CD4-positive, alpha-beta T cell (primary cell): ENCODE measurements at regions not wholly inside any gene's neighbourhood (a gene's known extent, or its start where the extent isn't known, plus 50 kb on each side); places are given as distances from the start of the nearest gene placed in this dataset.

ENCODE experiments used
- ATAC-seq: fragments of 200-7000 bp; cut with Tn5 transposase; one replicate; pipeline ENCODE4 v1.10.0; 2022; ENCODE audit warnings: mild to moderate bottlenecking; ENCODE audit not compliant: poor library complexity
- CTCF ChIA-PET: fragments of 350-600 bp; sonication (Branson Sonifier 250); formaldehyde crosslinking; loops from one replicate; lab custom pipeline; 2021; ENCODE audit warnings: antibody characterized with exemption, inconsistent platforms; lab: Charles Lee
- POLR2A ChIA-PET: fragments of 350-600 bp; sonication (Branson Sonifier 250); formaldehyde crosslinking; loops from one replicate; lab custom pipeline; 2021; ENCODE audit warnings: antibody characterized with exemption, inconsistent platforms; lab: Charles Lee
- DNase-seq, 14 experiments: peaks; one replicate each; pipeline ENCODE4 v3.0.0-alpha.2; 2013 to 2020; ENCODE audit warnings: mixed read lengths in 2 of 14
- H3K27ac ChIP-seq, 2 donors: one replicate each; pipeline versions ENCODE4 v1.5.1 to v1.7.0; 2013; ENCODE audit warnings: low read length in 2 of 2, low read depth in 1 of 2, mild to moderate bottlenecking in 1 of 2
- H3K27me3 ChIP-seq, 2 experiments: 1 replicate in 1 of 2; 2 replicates in 1 of 2; pipeline versions ENCODE4 v1.6.1 to v1.7.0; 2013; ENCODE audit warnings: low read length in 2 of 2, control low read depth in 1 of 2, mild to moderate bottlenecking in 1 of 2, moderate library complexity in 1 of 2; ENCODE audit not compliant: insufficient read depth in 2 of 2, control insufficient read depth in 1 of 2
- H3K36me3 ChIP-seq: one replicate; pipeline ENCODE4 v1.6.1; 2013; ENCODE audit warnings: low read length, control low read depth; ENCODE audit not compliant: insufficient read depth
- H3K4me1 ChIP-seq: one replicate; pipeline ENCODE4 v1.6.1; 2013; ENCODE audit warnings: low read length, control low read depth; ENCODE audit not compliant: insufficient read depth
- H3K4me3 ChIP-seq: one replicate; pipeline ENCODE4 v1.5.1; 2013; ENCODE audit warnings: mild to moderate bottlenecking, low read length, moderate library complexity
- H3K9me3 ChIP-seq, 2 experiments: 1 replicate in 1 of 2; 2 replicates in 1 of 2; pipeline versions ENCODE4 v1.6.1 to v1.7.0; 2013; ENCODE audit warnings: low read length in 2 of 2, mild to moderate bottlenecking in 2 of 2, control low read depth in 1 of 2, moderate library complexity in 1 of 2; ENCODE audit not compliant: control insufficient read depth in 1 of 2, insufficient read depth in 1 of 2
- H3K27ac Mint-ChIP-seq: one replicate; pipeline ENCODE4 v1.8.0; 2020; ENCODE audit warnings: mixed read lengths
- H3K27me3 Mint-ChIP-seq: one replicate; pipeline ENCODE4 v1.8.0; 2021; ENCODE audit warnings: mixed read lengths
- H3K36me3 Mint-ChIP-seq: one replicate; pipeline ENCODE4 v1.8.0; 2021; ENCODE audit warnings: low read depth, mixed read lengths
- H3K4me1 Mint-ChIP-seq: one replicate; pipeline ENCODE4 v1.8.0; 2021; ENCODE audit warnings: low read depth, mixed read lengths
- H3K4me3 Mint-ChIP-seq: one replicate; pipeline ENCODE4 v1.8.0; 2020; ENCODE audit warnings: mild to moderate bottlenecking, mixed read lengths
- H3K9me3 Mint-ChIP-seq: one replicate; pipeline ENCODE4 v1.8.0; 2020; ENCODE audit warnings: mixed read lengths
- CTCF ChIP-seq: fragments of 200-600 bp; IDR thresholded peaks from one replicate; pipeline ENCODE4 v1.8.0; 2022; ENCODE audit warnings: antibody characterized with exemption, mild to moderate bottlenecking
- intact Hi-C, 2 experiments: fragments of 100-400 bp; cut with DNase I in 1 of 2; cut with micrococcal nuclease in 1 of 2; formaldehyde crosslinking; loops; one replicate each; pipeline versions ENCODE4 v1.15.1 to v1.9.0; 2023 to 2025; cut with DNase I, micrococcal nuclease

- POLR2A ChIA-PET = no interaction called here
- CTCF ChIA-PET = no interaction called here
Measured at GRCh38 chr6:91868539-91869202, 1281.8 kb upstream of the MAP3K7 start.

GRCh38 chr6:91865889-91866288 lies 1279.0 kb upstream of the MAP3K7 start:
- Mint-ChIP-seq H3K9me3 (peaks cover 9% of the 10 kb centered on the region), H3K27ac (no peak overlapping the region), H3K27me3 (no peaks in the 10 kb centered on the region), H3K4me1 (no peaks in the 10 kb centered on the region), H3K4me3 (no peak overlapping the region), H3K36me3 (no peaks in the 10 kb centered on the region)
- DNase-seq = no peak
- no peaks in the 10 kb centered on the region for H3K4me1 ChIP-seq
- no peaks in the 10 kb centered on the region for H3K27me3 ChIP-seq
- no peak for TF ChIP-seq CTCF
- CTCF ChIA-PET = no interaction called here
- no peak overlapping the region for H3K4me3 ChIP-seq
- H3K36me3 ChIP-seq = no peaks in the 10 kb centered on the region
- peaks cover 4 to 5% of the 10 kb centered on the region in 2 experiments for H3K9me3 ChIP-seq
- POLR2A ChIA-PET = no interaction called here
- intact Hi-C loops = no loop called here
- no peak overlapping the region for H3K27ac ChIP-seq
- ATAC-seq = no peak

More at GRCh38 chr6:91868539-91869202, 1281.8 kb upstream of the MAP3K7 start:
- Mint-ChIP-seq H3K4me1 (no peaks in the 10 kb centered on the region), H3K27ac (no peak overlapping the region), H3K27me3 (no peaks in the 10 kb centered on the region), H3K36me3 (no peaks in the 10 kb centered on the region), H3K9me3 (peaks cover 12% of the 10 kb centered on the region), H3K4me3 (no peak overlapping the region)
- DNase-seq (no peak), ATAC-seq (no peak)
- no peaks in the 10 kb centered on the region for H3K4me1 ChIP-seq
- TF ChIP-seq CTCF = no peak
- H3K4me3 ChIP-seq = no peak overlapping the region
- intact Hi-C loops = no loop called here
- H3K27ac ChIP-seq = no peak overlapping the region
- H3K9me3 ChIP-seq = peaks cover 0 to 5% of the 10 kb centered on the region in 2 experiments
- no peaks in the 10 kb centered on the region for H3K36me3 ChIP-seq
- no peaks in the 10 kb centered on the region for H3K27me3 ChIP-seq

- intact Hi-C loops = no loop called here
- Histone ChIP-seq H3K27me3 (no peaks in the 10 kb centered on the region), H3K4me3 (no peak overlapping the region), H3K4me1 (no peaks in the 10 kb centered on the region), H3K27ac (no peak overlapping the region), H3K36me3 (no peaks in the 10 kb centered on the region), H3K9me3 (peaks cover 4 to 5% of the 10 kb centered on the region in 2 experiments)
- H3K36me3 Mint-ChIP-seq = no peaks in the 10 kb centered on the region
- ChIA-PET POLR2A (no interaction called here), CTCF (no interaction called here)
- H3K27ac Mint-ChIP-seq = no peak overlapping the region
- no peak for TF ChIP-seq CTCF
- peaks cover 9% of the 10 kb centered on the region for H3K9me3 Mint-ChIP-seq
- H3K4me1 Mint-ChIP-seq = no peaks in the 10 kb centered on the region
- no peak for ATAC-seq
- DNase-seq = no peak
- no peak overlapping the region for H3K4me3 Mint-ChIP-seq
- no peaks in the 10 kb centered on the region for H3K27me3 Mint-ChIP-seq
Measured at GRCh38 chr6:91864911-91865310, 1278.0 kb upstream of the MAP3K7 start.
